ENCODE measurements at regions not wholly inside any gene's neighbourhood (a gene's known extent, or its start where the extent isn't known, plus 50 kb on each side); places are given as distances from the start of the nearest gene placed in this dataset.

GRCh38 chr7:45343746-45344145 lies 186.2 kb downstream of the RAMP3 start:
- no peak for DNase-seq (ENCODE audit: extremely low read depth, low read depth)

DNA sequence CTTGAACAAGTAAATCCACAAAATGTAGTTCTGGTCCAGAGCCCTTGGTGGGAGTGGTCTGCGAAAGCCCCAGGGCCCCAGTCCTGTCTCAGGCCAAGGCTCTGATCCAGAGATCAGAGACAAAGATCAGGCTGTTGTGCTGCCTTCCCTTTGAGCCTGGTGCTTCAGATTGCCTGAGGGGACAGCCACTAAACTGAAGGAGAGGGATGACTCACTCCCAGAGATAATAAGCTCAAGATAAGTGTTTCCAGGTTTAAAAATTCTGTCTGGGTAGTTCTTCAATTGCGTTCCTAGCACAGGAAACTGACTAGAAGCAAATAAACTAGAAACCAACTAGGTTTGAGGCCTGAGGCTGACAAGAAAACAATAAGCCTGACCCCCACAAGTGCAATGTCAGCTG lies 190.2 kb downstream of the RAMP3 start:
- DNase-seq (ENCODE audit: extremely low read depth, low read depth), result no peak

- no peak for DNase-seq (ENCODE audit: extremely low read depth, low read depth)
Observed at GRCh38 chr7:45349090-45349489, 191.5 kb downstream of the RAMP3 start.

DNA sequence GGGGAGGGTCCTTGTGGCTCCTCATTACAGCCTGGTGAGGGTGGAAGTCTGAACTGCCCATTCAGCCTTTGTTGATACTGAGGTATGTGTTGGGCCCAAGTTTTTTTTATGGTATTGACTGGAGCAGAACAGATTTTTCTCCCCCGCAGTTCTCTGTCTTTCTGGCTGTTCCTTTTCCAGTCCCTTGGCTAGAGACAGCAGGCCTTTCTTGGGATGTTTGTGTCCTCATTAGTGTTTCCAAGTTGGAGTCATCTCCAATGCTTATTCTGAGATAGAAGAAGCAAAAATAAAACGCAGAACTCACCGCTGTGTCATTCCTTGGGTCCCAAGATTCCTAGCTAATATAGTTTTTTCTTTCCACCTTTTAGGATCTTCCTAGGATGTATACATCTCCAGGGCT lies 193.3 kb downstream of the RAMP3 start:
- no peak for DNase-seq (ENCODE audit: extremely low read depth, low read depth)

- no peak for DNase-seq (ENCODE audit: extremely low read depth, low read depth)
Observed at GRCh38 chr7:45358287-45358686, 200.7 kb downstream of the RAMP3 start.

- no peak for DNase-seq (ENCODE audit: extremely low read depth, low read depth)
Observed at GRCh38 chr7:45359250-45359649, 201.7 kb downstream of the RAMP3 start.

DNA sequence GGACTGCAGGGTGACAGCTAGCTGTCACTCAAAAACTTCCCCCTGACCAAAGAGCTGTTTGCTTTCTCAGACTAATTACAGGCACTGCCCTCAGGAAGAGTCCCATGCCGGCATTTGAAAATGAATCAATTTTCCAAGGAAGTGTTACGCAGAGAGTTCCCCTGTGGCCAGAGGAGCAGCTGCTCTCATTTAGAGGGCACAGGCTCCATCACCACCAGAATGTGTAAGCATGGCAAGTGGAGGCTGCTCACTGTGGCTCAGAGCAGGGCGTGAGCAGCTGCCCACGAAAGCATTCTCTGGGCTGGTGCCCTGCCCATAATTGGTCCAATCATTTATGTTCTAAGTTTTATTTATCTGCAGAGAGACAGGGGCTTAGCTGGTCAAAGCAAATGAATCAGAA lies 202.2 kb downstream of the RAMP3 start:
- no peak for DNase-seq (ENCODE audit: extremely low read depth, low read depth)

DNA sequence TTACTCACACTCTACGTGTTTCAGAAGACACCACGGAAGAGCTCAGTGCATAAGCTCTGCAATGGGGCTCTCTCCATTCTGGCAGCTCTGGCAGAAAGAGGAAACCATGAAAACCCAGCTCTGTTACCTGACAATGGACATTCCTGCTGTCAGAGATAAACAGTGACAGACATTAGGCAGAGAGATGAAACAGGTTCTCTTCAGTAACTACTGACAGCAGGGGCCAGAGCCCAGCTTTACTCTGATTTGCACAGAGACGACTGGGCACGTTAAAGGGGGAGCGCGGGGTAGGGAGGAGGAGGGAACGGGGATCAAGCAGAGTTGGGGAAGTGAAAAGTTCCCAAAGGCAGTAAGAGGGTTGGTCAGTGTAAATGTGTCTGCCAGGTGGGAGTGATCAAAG lies 206.1 kb downstream of the RAMP3 start:
- DNase-seq (ENCODE audit: extremely low read depth, low read depth), result no peak

DNA sequence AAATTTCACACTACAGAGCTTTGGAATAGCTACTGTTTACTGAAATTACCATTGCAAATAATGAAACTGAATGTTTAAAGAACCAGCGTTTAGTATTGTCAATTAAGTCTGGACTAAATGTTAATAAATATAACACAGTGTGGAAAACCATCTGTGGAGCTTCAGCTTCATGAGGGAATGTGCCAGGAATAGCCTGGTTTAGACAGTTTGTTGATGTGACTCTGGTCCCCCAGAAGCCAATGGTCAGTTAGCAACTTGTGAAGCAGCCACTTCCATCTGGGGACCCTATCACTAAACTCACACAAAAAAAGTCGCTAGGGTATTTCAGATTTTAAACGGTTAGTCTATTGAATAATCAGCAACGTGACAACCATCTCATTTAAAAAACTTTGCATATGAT lies 207.8 kb downstream of the RAMP3 start:
- no peak for DNase-seq (ENCODE audit: extremely low read depth, low read depth)

- DNase-seq (ENCODE audit: extremely low read depth, low read depth), result no peak
Observed at GRCh38 chr7:45366475-45366874, 207.7 kb upstream of the ADCY1 start.

- DNase-seq (ENCODE audit: extremely low read depth, low read depth), result no peak
Observed at GRCh38 chr7:45367026-45367425, 207.1 kb upstream of the ADCY1 start.

DNA sequence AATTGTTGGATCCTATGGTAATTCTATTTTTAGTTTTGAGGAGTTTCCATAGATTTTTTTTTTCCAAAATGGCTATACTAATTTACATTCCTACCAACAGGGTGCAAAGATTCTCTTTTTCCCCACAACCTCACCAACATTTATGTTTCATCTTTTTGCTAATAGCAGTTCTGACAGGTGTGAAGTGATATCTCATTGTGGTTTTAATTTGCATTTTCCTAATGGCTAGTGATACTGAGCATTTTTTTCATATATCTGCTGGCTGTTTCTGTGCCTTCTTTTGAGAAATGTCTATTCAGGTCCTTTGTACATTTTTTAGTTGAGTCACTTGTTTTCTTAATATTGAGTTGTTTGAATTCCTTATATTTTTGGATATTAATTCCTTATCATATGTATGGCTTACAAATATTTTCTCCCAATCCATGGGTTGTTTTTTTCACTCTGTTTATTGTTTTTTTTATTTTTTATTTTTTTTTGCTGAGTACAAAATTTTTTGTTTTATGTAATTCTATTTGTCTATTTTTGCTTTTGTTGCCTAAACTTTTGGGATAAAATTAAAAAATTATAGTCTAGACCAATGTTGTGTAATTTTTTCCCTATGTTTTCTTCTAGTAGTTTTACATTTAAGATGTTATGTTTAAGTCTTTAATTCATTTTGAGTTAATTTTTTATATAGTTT lies 205.9 kb upstream of the ADCY1 start:
- no peak for DNase-seq (ENCODE audit: extremely low read depth, low read depth)

DNA sequence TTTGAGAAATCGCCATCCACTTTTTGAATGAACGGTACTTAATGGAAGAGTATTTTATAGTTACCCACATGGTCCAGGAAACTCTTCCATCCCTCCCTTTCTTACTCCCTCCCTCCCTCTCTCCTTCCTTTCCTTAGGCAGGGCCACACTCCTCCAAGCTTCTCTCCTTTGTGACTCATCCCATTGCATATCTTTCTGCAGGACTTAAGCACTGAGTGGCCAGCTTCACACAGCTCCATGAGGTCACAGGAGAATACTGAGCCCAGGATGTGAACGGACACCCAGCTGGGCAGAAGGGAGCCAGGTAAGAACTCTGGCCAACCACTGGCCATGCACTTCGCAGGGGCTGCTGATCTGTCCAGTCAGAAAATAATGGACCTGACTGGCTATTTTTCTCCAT lies 189.7 kb upstream of the ADCY1 start:
- DNase-seq (ENCODE audit: extremely low read depth, low read depth), result no peak

DNA sequence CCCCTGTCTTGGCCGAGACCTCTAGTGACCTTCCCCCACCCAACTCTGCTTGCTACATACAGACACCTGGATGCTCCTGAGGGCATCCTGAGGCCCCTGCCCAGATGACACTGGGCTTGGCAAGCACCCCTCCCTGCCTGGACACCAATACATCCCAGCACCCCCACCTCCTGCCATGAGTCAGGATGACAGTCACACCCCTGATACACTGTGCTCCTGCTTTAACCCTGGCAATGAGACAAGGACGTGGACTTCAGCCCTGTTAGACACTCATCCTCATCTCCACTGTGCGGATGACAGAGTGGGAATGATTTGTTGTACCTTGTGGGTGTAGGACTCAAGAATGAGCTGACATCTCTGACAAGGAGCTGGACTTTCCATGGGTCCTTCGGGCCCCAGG lies 186.3 kb upstream of the ADCY1 start:
- DNase-seq (ENCODE audit: extremely low read depth, low read depth), result no peak

DNA sequence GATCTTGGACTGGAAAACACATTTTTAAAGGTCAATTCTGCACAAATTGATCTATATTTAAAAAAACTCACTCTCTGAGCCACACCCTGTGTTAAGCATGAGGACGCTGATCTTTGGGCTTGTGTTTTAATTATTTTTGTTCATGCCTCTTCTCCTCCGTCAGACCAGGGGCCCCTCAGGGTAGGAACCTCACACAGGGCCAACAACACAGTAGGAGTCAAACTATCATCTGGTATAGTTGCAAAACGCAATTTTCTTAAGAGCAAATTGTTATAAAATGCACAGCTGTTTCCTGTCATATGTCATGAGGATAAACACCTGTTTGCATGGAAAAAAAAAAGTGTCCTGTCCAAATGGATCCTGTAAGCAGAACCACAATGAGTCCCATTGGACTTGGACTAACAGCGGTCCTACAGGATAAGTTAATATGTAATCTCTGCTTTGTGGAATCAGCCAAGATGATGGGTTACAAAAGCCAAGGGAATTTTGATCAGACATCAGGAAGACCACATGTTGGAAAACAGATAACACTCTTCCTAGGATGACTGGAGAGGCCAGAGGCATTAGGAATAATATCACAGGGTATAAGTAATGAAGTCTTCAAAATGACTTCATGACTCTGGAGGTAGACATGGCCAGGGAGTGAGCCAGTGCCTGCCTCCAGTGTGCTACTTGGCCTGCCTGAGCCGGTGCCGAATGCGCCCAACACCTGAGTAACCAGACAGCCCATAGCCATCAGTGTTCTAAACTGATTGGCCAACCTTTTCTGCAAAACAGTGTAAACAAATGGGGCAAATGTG lies 184.9 kb upstream of the ADCY1 start:
- DNase-seq (ENCODE audit: extremely low read depth, low read depth), result no peak

GRCh38 chr7:45390180-45390579 lies 184.0 kb upstream of the ADCY1 start:
- DNase-seq (ENCODE audit: extremely low read depth, low read depth), result no peak

DNA sequence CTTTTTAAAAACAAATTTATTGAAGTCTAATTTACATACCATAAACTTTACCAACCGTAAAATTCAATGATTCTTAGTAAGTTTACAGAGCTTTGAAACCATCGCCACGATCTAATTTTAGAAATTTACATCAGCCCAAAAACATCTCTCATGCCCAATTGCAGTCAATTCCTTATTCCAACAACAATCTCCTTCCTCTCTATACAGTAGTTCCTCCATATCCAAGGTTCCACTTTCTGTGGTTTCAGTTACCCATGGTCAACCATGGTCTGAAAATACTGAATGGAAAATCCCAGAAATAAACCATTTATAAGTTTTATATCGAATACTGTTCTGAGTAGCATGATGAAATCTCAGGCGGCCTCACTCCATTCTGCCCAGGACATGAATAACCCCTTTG lies 183.4 kb upstream of the ADCY1 start:
- DNase-seq (ENCODE audit: extremely low read depth, low read depth), result no peak

DNA sequence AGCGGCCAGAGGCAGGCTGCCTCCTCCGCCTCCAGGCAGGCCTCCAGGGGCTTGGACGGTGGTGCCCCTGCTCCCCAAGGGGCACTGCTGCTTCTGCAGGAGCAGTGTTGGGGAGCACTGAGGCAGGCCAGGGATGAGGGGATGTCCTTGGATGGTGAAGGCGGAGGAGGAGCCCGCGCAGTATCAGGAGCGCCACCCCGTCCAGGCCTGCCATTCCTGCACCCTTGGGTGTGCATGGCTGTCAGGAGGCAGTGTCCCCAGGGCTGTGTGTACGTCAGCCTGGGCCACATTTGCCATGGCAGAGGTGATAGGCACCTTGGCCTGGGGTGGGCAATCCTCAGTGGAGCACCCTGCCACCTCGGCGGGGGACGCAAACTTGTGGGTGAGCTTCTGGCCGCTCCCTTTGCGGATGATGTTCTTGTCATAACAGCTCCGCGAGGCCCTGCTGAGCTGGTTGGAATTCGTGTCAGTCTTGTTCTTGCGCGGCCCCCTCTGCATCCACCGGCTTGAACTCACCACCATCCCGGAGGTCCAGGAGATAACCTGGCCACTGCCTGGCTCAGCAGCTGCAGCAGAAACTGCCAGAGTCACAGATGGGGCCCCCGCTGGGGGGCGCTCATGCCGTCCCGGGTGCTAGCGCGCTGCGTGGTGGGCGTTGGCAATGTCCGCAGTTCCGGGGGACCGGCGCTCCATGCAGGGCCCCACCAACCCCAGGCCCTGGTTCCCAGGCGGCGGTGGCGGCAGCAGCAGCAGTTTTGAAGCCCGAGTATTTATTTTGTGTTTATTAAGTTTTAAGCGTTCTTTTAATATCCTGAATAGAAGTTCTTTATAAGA lies 182.3 kb upstream of the ADCY1 start:
- DNase-seq (ENCODE audit: extremely low read depth, low read depth), result no peak

- no peak for DNase-seq (ENCODE audit: extremely low read depth, low read depth)
Observed at GRCh38 chr7:45394117-45394708, 180.0 kb upstream of the ADCY1 start.

DNA sequence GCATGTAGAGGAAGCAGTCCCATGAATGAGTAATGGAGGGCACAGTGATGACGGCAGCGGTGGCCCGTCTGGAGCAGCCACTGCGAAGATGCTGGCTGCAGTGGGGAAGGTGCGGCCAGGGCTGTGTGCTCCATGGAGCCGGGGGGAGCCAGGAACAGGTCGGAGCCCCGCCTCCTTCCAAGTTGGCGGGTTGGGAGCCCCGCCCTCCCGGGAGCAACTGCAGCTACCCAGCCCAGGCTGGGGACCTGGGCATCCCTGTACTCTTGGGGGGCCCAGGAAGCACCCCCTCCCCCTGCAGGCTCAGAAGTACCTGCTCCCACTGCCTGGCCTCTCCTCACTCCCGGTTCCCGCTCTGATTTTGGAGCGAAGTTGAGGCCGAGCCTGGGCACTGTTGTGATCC lies 175.1 kb upstream of the ADCY1 start:
- no peak for DNase-seq (ENCODE audit: extremely low read depth, low read depth)

GRCh38 chr7:45400680-45401079 lies 173.5 kb upstream of the ADCY1 start:
- no peak for DNase-seq (ENCODE audit: extremely low read depth, low read depth)
